ENCODE measurements at regions not wholly inside any gene's neighbourhood (a gene's known extent, or its start where the extent isn't known, plus 50 kb on each side); places are given as distances from the start of the nearest gene placed in this dataset.
A peak's percentile ranks its signal among the peaks of the same experiment; 100 is the strongest.
"Not testable (repeated sequence)": the region's sequence is repeated elsewhere in the genome, so short reads cannot be mapped to it uniquely, and the experiment has no call there.

DNA sequence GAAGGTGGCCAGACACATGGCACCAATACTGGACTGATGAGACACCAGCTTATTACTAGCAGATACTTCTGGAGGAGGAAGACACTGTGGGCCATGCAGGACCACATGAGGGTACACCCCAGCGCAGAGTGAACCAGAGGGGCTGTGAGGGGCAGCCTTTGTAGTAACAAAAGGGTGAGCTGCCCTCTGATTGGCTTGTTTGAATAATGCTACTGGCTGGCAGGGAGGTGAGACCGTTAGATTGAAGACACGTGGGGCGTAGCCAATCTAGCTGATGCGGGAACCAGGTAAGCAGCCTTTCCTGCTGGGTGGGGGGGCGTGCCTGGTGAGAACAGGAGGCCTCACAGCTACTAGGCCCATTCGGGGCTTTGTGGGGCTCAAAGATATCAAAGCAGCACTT, 102.8 kb upstream of the SEC14L1 start:
- no peak for DNase-seq (ENCODE audit: low spot score)

GRCh38 chr17:77038884-77039555, 101.7 kb upstream of the SEC14L1 start:
- no peak for DNase-seq (ENCODE audit: low spot score)

DNA sequence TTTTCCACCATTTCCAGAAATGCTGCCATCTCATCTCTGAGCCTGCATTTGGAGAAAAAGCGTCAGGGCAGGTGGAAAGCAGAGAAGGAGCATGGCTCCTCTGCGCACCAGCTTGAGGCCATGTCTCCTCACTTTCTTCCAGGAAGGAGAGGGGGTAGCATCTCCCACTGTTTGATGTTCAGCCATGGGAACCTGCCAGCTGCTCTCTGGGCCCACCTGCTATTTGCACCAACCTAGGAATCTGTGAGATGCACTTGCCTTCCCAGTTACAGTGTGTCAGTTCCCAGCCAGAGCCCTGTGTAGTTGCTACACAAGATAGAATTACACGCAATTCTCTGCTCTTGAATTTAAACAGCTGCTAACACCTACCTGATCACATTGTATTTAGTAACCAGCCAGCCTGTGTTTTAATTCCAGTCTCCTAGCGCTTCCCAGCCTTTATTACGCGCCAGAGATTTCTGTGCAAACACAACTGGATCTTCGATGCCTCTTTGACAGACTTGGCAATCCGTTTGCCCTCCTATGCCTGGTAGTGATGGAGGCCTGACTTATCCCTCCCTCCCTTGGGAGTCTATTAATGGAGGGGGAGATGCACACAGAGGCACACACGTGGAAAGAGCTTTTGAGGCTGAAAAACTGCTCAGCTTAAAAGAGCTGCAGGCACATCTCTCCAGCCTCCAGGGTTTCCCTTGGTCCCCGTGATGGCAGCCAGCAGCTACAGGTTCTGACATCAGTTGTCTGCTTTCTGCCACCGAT, 98.1 kb upstream of the SEC14L1 start:
- no peak for DNase-seq (ENCODE audit: low spot score)

DNA sequence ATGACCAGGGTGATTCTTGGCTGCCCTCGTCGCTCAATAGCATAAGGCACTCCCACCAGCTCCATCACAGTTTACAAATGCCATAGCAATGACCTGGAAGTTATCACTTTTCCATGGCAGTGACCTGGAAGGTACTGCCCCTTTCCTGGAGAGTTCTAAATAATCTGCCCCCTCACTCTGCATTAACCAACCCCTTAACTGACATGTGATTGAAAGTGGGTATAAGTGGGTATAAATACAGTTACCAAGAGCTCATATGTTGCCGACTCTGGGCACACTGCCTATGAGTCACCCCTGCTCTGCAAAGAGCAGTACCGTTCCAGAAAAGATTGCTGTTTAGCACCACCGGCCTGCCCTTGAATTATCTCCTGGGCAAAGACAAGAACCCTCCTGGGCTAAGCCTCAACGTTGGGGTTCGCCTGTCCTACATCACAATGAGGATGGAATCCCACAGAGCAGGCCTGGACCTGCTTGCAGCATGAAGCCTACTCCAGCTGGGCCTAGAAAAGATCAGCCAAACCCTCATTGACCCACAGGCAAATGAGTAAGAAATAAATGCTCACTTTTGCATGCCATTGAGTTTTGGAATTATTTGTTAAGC, 95.2 kb upstream of the SEC14L1 start:
- DNase-seq (ENCODE audit: low spot score) = no peak

- DNase-seq (ENCODE audit: low spot score) = no peak
Measured at GRCh38 chr17:77049440-77049839, 91.3 kb upstream of the SEC14L1 start.

DNA sequence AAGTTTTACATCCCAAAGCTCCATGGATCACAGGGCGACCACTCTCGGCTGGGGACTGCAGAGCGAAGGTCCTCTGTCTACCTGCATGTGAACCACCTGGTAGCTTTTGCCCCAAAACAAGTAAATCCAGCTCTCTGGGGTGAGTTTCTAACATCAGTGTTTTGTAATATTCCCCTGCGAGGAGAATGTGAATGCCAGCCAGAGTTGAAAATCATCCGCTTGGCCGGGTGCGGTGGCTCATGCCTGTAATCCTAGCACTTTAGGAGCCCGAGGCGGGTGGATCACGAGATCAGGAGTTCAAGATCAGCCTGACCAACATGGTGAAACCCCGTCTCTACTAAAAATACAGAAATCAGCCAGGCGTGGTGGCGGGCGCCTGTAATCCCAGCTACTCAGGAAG, 89.9 kb upstream of the SEC14L1 start:
- not testable (repeated sequence) for DNase-seq (ENCODE audit: low spot score)

DNA sequence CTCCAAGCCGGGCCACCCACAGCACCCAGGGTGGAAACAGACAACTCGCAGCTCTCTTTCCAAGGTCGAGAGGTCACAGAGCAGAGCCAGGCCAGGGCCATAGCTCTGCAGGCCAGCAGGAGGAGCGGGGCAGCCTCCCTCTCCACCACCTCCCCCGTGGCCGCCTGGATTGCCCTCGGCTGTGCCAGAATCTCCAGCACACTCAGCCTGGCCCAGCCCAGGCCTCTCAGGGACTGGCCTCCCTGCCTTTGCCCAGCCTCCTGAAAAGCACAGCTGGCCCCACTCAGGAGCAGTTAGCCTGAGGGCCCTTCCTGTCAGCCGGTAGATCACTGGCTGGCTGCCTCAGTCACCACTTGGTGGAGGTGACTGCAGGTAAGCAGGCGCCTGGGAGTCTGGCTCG, 85.8 kb upstream of the SEC14L1 start:
- no peak for DNase-seq (ENCODE audit: low spot score)

DNA sequence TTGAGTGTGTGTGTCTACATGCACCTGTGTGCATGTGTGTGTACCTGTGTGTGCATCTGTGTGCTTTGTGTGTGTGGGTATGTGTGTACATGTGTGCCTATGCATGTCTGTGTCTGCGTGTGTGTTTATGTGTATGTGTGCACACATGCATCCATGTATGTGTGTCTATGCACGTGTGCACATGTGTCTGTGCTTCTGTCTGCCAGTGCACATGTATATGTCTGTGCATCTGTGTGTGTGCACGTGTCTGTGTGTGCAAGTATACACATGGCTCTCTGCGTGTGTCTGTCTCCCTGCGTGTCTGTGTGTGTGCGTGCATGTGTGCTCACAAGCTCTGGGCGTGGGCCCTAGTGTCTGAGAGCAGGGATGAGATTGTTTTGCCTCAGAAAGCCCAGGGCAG, 85.3 kb upstream of the SEC14L1 start:
- no peak for DNase-seq (ENCODE audit: low spot score)

GRCh38 chr17:77058016-77058415, 82.8 kb upstream of the SEC14L1 start:
- no peak for DNase-seq (ENCODE audit: low spot score)

DNA sequence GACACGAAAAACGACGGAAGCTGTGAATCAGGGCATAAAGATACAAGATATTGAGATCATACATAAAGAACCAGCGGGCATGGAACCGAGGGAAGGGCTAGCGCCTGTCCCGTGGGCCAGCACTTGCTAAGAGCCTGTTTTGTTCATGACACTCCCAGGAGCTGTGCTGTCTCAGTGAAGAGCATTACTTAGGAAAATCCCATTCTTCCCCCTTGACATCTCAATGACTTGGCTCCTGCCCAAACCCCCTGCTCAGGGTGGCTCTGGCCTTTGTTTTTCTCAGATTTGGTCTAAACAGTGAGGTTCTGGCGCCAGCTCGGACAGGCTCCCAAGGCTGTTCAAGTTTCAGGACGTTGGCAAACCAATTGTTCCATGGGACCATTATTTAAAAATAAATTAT, 79.1 kb upstream of the SEC14L1 start:
- DNase-seq (ENCODE audit: low spot score) = no peak

- DNase-seq (ENCODE audit: low spot score) = no peak
Measured at GRCh38 chr17:77064598-77064997, 76.2 kb upstream of the SEC14L1 start.

GRCh38 chr17:77066165-77066564, 74.6 kb upstream of the SEC14L1 start:
- DNase-seq (ENCODE audit: low spot score) = no peak

DNA sequence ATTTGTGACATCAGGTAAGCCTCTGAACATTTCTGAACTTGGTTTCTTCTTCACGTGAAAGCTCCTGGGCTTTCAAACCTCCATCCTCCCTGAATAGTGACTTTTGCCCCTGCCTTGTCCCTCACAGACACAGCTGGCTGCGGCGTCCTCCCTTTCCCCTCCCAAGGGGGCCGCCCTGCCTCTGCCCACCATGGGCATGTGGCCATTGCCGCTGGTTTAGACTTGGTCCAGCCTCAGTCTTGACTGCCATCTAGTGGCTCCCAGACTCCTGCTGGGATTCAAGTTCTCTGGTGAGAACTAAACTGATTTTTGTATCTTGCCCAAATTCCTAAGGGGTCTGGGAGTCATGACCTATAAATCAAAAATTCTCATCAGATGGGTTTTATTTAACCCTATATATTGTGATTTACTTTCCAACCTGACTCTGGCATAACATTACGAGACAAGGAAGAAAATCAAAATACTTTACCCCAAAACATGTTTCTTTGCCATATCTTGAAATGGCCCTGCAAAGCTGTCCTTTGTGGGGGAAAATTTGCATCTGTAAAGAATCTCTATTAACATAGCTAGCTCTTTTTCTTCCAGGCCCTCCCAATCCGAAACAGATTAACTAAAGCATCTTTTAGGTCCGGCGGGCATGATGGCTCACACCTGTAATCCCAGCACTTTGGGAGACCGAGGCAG, 73.9 kb upstream of the SEC14L1 start:
- DNase-seq (ENCODE audit: low spot score) = peak; percentile 87

- no peak for DNase-seq (ENCODE audit: low spot score)
Measured at GRCh38 chr17:77068915-77069314, 71.9 kb upstream of the SEC14L1 start.

- no peak for DNase-seq (ENCODE audit: low spot score)
Measured at GRCh38 chr17:77070888-77071279, 69.9 kb upstream of the SEC14L1 start.

DNA sequence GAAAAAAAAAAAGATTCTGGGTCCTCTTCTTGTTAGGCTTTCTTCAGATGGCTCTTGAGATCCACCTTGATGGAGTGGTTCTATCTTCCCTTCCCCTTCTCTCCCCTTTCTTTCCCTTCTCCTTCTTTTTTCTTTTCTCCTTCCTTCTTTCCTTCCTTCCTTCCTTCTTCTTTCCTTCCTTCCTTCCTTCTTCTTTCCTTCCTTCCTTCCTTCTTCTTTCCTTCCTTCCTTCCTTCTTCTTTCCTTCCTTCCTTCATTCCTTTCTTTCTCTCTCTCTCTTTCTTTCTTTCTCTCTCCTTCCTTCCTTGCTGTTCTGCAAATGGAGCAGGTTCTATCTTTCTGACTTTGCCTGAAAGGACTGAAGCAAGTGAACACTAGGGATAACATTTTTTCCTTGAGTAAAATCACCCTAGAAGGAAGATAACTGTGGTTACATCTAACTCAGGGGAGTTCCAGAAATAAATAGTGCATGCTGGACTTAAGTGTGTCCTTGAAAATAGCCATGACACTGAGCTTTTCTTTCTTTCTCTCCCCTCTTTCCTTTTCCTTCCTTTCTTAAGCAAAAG, 68.8 kb upstream of the SEC14L1 start:
- no peak for DNase-seq (ENCODE audit: low spot score)

DNA sequence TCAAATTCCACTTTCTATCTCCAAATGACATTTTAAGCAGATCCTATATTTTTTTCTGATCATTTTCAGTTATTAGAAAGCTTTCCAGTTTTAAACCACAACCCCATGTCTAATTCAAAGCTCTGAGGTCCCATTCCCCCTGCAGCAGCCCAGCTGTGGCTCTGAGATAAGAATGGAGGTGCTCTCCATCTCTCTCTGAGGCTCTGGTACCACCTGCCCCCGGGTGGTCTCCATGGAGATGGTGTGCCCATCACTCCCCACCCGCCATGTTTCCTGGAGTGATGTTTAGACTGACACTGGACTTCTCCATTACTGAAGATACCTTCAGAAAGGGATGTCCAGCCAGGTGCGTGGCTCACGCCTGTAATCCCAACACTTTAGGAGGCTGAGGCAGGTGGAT, 68.1 kb upstream of the SEC14L1 start:
- DNase-seq (ENCODE audit: low spot score) = no peak

DNA sequence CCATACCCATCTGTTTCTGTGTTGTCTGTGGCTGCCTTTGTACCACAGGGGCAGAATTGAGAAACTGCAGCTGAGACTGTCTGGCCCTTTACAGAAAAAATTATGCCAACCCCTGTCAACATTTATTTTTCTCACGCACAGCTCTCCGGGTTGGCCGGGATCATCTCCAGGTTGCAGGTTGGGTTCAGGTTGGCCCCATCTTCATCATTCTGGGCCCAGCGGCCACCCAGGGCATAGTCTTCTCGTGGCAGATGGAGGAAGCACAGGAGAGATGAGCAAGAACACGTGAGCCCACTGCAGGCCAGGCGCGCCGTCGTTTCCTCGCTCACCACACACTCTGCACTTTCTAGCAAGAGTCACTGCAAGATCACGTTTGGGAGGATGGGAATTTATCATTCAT, 66.1 kb upstream of the SEC14L1 start:
- DNase-seq (ENCODE audit: low spot score) = no peak

DNA sequence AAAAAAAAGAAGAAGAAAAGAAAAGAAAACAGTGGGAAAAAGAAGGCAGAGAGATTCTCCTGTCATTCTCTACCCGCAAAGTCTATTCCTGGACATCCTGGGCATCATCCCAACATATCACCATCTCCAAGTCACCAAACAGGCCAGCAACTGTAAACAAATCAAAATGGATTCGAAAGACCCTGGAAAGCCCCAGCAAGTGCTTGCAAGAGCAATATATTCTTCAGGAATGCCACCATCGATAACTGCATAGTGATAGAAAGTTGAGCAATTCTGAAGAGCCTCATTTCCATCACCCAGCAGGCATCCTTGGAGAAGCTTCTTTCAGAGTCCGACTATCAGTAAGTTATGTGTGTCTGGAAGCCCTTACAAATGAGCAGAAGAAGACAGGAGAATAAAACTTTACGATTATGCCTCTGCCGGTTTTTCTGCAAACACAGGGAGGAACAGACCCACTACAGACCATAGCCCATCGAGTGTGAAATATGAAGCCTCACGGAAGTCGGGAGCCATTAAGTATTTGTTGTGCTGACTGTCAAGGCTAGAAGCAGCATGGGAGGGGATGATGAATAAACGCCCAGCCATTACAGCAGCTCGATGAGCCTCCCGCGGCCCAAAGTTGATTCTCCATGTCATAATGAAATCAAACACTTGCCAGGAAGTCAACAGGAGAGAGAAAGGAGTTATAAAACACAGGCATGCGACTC, 64.5 kb upstream of the SEC14L1 start:
- DNase-seq (ENCODE audit: low spot score) = no peak

DNA sequence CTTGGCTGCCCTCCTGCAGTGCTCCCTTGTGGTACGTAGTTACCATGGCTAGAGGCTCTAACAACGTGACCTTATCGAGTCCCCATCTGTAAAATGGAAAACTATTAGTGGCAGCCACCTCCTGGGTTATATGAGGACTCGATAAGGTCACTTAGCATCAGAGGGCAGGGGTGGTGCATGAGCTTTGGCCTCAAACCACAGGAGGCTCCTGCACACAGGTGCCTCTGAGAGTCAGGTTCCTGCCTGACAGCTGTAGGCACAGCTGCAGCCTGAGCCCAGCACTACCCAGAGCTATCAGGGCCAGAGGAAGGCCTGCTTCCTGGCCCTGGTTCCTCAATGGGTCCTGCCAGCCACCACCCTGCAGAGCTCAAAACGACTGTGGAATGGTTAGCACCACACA, 57.2 kb upstream of the SEC14L1 start:
- DNase-seq (ENCODE audit: low spot score) = no peak

GRCh38 chr17:77085926-77086432, 54.8 kb upstream of the SEC14L1 start:
- DNase-seq (ENCODE audit: low spot score) = no peak

Data from iPS-NIHi11 (cell line).